ENCODE measurements at regions not wholly inside any gene's neighbourhood (a gene's known extent, or its start where the extent isn't known, plus 50 kb on each side); places are given as distances from the start of the nearest gene placed in this dataset.

- Histone ChIP-seq H3K27me3 (replicated peaks in 1 of 2; ENCODE audit: control insufficient read depth in 2 of 2, extremely low read depth in 1 of 2, insufficient read depth in 2 of 2, low read length in 1 of 2) (peaks cover 0 to 13% of the 10 kb centered on the region in 2 experiments), H3K4me1 (ENCODE audit: control insufficient read depth in 1 of 2, extremely low read depth in 1 of 2, insufficient read depth in 2 of 2, low read length in 2 of 2) (no peaks in the 10 kb centered on the region), H3K4me3 (ENCODE audit: control insufficient read depth in 1 of 2, extremely low read depth in 1 of 2, low read length in 1 of 2) (no peak overlapping the region), H3K27ac (ENCODE audit: low read length) (no peak overlapping the region), H3K9me3 (no peaks in the 10 kb centered on the region), H3K36me3 (ENCODE audit: control insufficient read depth in 2 of 2, extremely low read depth in 1 of 2, insufficient read depth in 1 of 2, low read length in 1 of 2) (no peaks in the 10 kb centered on the region)
- H3K36me3 Mint-ChIP-seq = no peaks in the 10 kb centered on the region
- H3K9me3 Mint-ChIP-seq = no peaks in the 10 kb centered on the region
- ATAC-seq (replicated peaks in 1 of 4) = no peak
- H3K4me3 Mint-ChIP-seq = no peak overlapping the region
- H3K27ac Mint-ChIP-seq = no peak overlapping the region
- WGBS (ENCODE audit: insufficient coverage) = 84% methylated on average over 4 of the region's 4 CpGs
- POLR2A ChIA-PET = no interaction called here
- no peaks in the 10 kb centered on the region for H3K4me1 Mint-ChIP-seq
- CTCF ChIA-PET = no interaction called here
- DNase-seq = no peak
- H3K27me3 Mint-ChIP-seq = peaks cover 26 to 29% of the 10 kb centered on the region in 2 donors
These were observed 690.5 kb upstream of the NR5A2 start for GRCh38 chr1:199336745-199337640.

GRCh38 chr1:199338760-199339159 lies 688.8 kb upstream of the NR5A2 start:
- Mint-ChIP-seq H3K36me3 (no peaks in the 10 kb centered on the region), H3K4me1 (no peaks in the 10 kb centered on the region), H3K27ac (no peak overlapping the region), H3K9me3 (peaks cover 0 to 3% (median 3%) of the 10 kb centered on the region in 3 donors), H3K4me3 (no peak overlapping the region), H3K27me3 (peaks cover 26 to 29% of the 10 kb centered on the region in 2 donors)
- H3K4me1 ChIP-seq (ENCODE audit: control insufficient read depth in 1 of 2, extremely low read depth in 1 of 2, insufficient read depth in 2 of 2, low read length in 2 of 2) = no peaks in the 10 kb centered on the region
- no peaks in the 10 kb centered on the region for H3K9me3 ChIP-seq
- H3K4me3 ChIP-seq (ENCODE audit: control insufficient read depth in 1 of 2, extremely low read depth in 1 of 2, low read length in 1 of 2) = no peak overlapping the region
- ATAC-seq (replicated peaks in 1 of 4) (no peak), DNase-seq (no peak)
- peaks cover 0 to 13% of the 10 kb centered on the region in 2 experiments for H3K27me3 ChIP-seq (replicated peaks in 1 of 2; ENCODE audit: control insufficient read depth in 2 of 2, extremely low read depth in 1 of 2, insufficient read depth in 2 of 2, low read length in 1 of 2)
- no peaks in the 10 kb centered on the region for H3K36me3 ChIP-seq (ENCODE audit: control insufficient read depth in 2 of 2, extremely low read depth in 1 of 2, insufficient read depth in 1 of 2, low read length in 1 of 2)
- no peak overlapping the region for H3K27ac ChIP-seq (ENCODE audit: low read length)
- WGBS (ENCODE audit: insufficient coverage) = no CpG with 5 or more reads among the region's 1 CpG
- CTCF ChIA-PET = no interaction called here
- POLR2A ChIA-PET = no interaction called here

GRCh38 chr1:199352351-199352750 lies 675.2 kb upstream of the NR5A2 start:
- DNase-seq = no peak
- Mint-ChIP-seq H3K36me3 (no peaks in the 10 kb centered on the region), H3K27ac (no peak overlapping the region), H3K4me3 (no peak overlapping the region), H3K4me1 (no peaks in the 10 kb centered on the region), H3K9me3 (peaks cover 3 to 8% (median 7%) of the 10 kb centered on the region in 3 donors), H3K27me3 (peaks cover 4 to 9% of the 10 kb centered on the region in 2 donors)
- ChIA-PET CTCF (no interaction called here), POLR2A (no interaction called here)
- 100% methylated on average over 3 of the region's 5 CpGs for WGBS (ENCODE audit: insufficient coverage)
- no peaks in the 10 kb centered on the region for H3K36me3 ChIP-seq (ENCODE audit: control insufficient read depth in 2 of 2, extremely low read depth in 1 of 2, insufficient read depth in 1 of 2, low read length in 1 of 2)
- no peak overlapping the region for H3K4me3 ChIP-seq (ENCODE audit: control insufficient read depth in 1 of 2, extremely low read depth in 1 of 2, low read length in 1 of 2)
- no peak overlapping the region for H3K27ac ChIP-seq (ENCODE audit: low read length)
- no peaks in the 10 kb centered on the region for H3K4me1 ChIP-seq (ENCODE audit: control insufficient read depth in 1 of 2, extremely low read depth in 1 of 2, insufficient read depth in 2 of 2, low read length in 2 of 2)
- H3K27me3 ChIP-seq (replicated peaks in 1 of 2; ENCODE audit: control insufficient read depth in 2 of 2, extremely low read depth in 1 of 2, insufficient read depth in 2 of 2, low read length in 1 of 2) = no peaks in the 10 kb centered on the region
- H3K9me3 ChIP-seq = no peaks in the 10 kb centered on the region
- ATAC-seq (replicated peaks in 1 of 4) = no peak

- CTCF ChIA-PET = no interaction called here
- H3K27me3 ChIP-seq (replicated peaks in 1 of 2; ENCODE audit: control insufficient read depth in 2 of 2, extremely low read depth in 1 of 2, insufficient read depth in 2 of 2, low read length in 1 of 2) = no peaks in the 10 kb centered on the region
These were observed 673.6 kb upstream of the NR5A2 start for GRCh38 chr1:199353906-199354305.

GRCh38 chr1:199356561-199356960 lies 670.9 kb upstream of the NR5A2 start:
- DNase-seq (no peak), ATAC-seq (replicated peaks in 1 of 4) (no peak)
- ChIA-PET CTCF (no interaction called here), POLR2A (interaction anchor here in 1 of 2 donors (0.6 kb wide), 1 partner anchor 15 kb away, joined by 4 read pairs; no protein-coding TSS in a partner anchor)
- Mint-ChIP-seq H3K27ac (no peak overlapping the region), H3K36me3 (no peaks in the 10 kb centered on the region), H3K27me3 (no peaks in the 10 kb centered on the region), H3K4me1 (no peaks in the 10 kb centered on the region), H3K4me3 (no peak overlapping the region), H3K9me3 (peaks cover 0 to 3% (median 0%) of the 10 kb centered on the region in 3 donors)
- no peaks in the 10 kb centered on the region for H3K27me3 ChIP-seq (replicated peaks in 1 of 2; ENCODE audit: control insufficient read depth in 2 of 2, extremely low read depth in 1 of 2, insufficient read depth in 2 of 2, low read length in 1 of 2)
- H3K4me1 ChIP-seq (ENCODE audit: control insufficient read depth in 1 of 2, extremely low read depth in 1 of 2, insufficient read depth in 2 of 2, low read length in 2 of 2) = no peaks in the 10 kb centered on the region
- no CpG with 5 or more reads among the region's 2 CpGs for WGBS (ENCODE audit: insufficient coverage)
- no peak overlapping the region for H3K4me3 ChIP-seq (ENCODE audit: control insufficient read depth in 1 of 2, extremely low read depth in 1 of 2, low read length in 1 of 2)
- H3K36me3 ChIP-seq (ENCODE audit: control insufficient read depth in 2 of 2, extremely low read depth in 1 of 2, insufficient read depth in 1 of 2, low read length in 1 of 2) = no peaks in the 10 kb centered on the region
- H3K27ac ChIP-seq (ENCODE audit: low read length) = no peak overlapping the region
- no peaks in the 10 kb centered on the region for H3K9me3 ChIP-seq

More at GRCh38 chr1:199353906-199354305, 673.6 kb upstream of the NR5A2 start:
- no peak overlapping the region for H3K4me3 ChIP-seq (ENCODE audit: control insufficient read depth in 1 of 2, extremely low read depth in 1 of 2, low read length in 1 of 2)
- no peaks in the 10 kb centered on the region for H3K4me1 ChIP-seq (ENCODE audit: control insufficient read depth in 1 of 2, extremely low read depth in 1 of 2, insufficient read depth in 2 of 2, low read length in 2 of 2)
- Mint-ChIP-seq H3K9me3 (peaks cover 2 to 6% (median 3%) of the 10 kb centered on the region in 3 donors), H3K4me1 (no peaks in the 10 kb centered on the region), H3K27ac (no peak overlapping the region), H3K4me3 (no peak overlapping the region), H3K27me3 (peaks cover 2% of the 10 kb centered on the region in 2 donors), H3K36me3 (no peaks in the 10 kb centered on the region)
- no peak overlapping the region for H3K27ac ChIP-seq (ENCODE audit: low read length)
- no peaks in the 10 kb centered on the region for H3K9me3 ChIP-seq
- no peaks in the 10 kb centered on the region for H3K36me3 ChIP-seq (ENCODE audit: control insufficient read depth in 2 of 2, extremely low read depth in 1 of 2, insufficient read depth in 1 of 2, low read length in 1 of 2)
- no peak for DNase-seq
- POLR2A ChIA-PET = no interaction called here
- no peak for ATAC-seq (replicated peaks in 1 of 4)
- WGBS (ENCODE audit: insufficient coverage) = no CpG with 5 or more reads among the region's 2 CpGs

GRCh38 chr1:199357599-199357998 lies 669.9 kb upstream of the NR5A2 start:
- CTCF ChIA-PET = no interaction called here
- no peaks in the 10 kb centered on the region for H3K27me3 Mint-ChIP-seq
- POLR2A ChIA-PET = no interaction called here
- H3K4me3 ChIP-seq (ENCODE audit: control insufficient read depth in 1 of 2, extremely low read depth in 1 of 2, low read length in 1 of 2) = no peak overlapping the region
- ATAC-seq (replicated peaks in 1 of 4) (no peak), DNase-seq (no peak)
- WGBS (ENCODE audit: insufficient coverage) = no CpG with 5 or more reads among the region's 3 CpGs
- no peaks in the 10 kb centered on the region for H3K9me3 ChIP-seq
- no peaks in the 10 kb centered on the region for H3K36me3 ChIP-seq (ENCODE audit: control insufficient read depth in 2 of 2, extremely low read depth in 1 of 2, insufficient read depth in 1 of 2, low read length in 1 of 2)
- H3K4me3 Mint-ChIP-seq = no peak overlapping the region
- no peak overlapping the region for H3K27ac ChIP-seq (ENCODE audit: low read length)
- no peaks in the 10 kb centered on the region for H3K36me3 Mint-ChIP-seq
- no peaks in the 10 kb centered on the region for H3K4me1 Mint-ChIP-seq
- H3K4me1 ChIP-seq (ENCODE audit: control insufficient read depth in 1 of 2, extremely low read depth in 1 of 2, insufficient read depth in 2 of 2, low read length in 2 of 2) = no peaks in the 10 kb centered on the region
- H3K27ac Mint-ChIP-seq = no peak overlapping the region
- no peaks in the 10 kb centered on the region for H3K27me3 ChIP-seq (replicated peaks in 1 of 2; ENCODE audit: control insufficient read depth in 2 of 2, extremely low read depth in 1 of 2, insufficient read depth in 2 of 2, low read length in 1 of 2)
- peaks cover 0 to 3% (median 0%) of the 10 kb centered on the region in 3 donors for H3K9me3 Mint-ChIP-seq
